Activated naive CD4-positive, alpha-beta T cell treated with anti-CD3 and anti-CD28 coated beads, Interleukin-2, amount 50 U/mL, for 72 hours (primary cell): ENCODE measurements at regions not wholly inside any gene's neighbourhood (a gene's known extent, or its start where the extent isn't known, plus 50 kb on each side); places are given as distances from the start of the nearest gene placed in this dataset.
"Not testable (repeated sequence)": the region's sequence is repeated elsewhere in the genome, so short reads cannot be mapped to it uniquely, and the experiment has no call there.

Experiments
- ATAC-seq, 2 donors: fragments of 150-1000 bp; cut with Tn5 transposase; 2 replicates each; pipeline ENCODE4 v1.10.0; 2021; ENCODE audit warnings: mild to moderate bottlenecking in 2 of 2, moderate library complexity in 2 of 2
- DNase-seq, 2 donors: peaks; one replicate each; pipeline ENCODE4 v3.0.0; 2021 to 2022; ENCODE audit warnings: low spot score in 2 of 2
- H3K27ac Mint-ChIP-seq, 2 donors: one replicate each; pipeline ENCODE4 v1.8.0; 2022; ENCODE audit warnings: mild to moderate bottlenecking in 2 of 2, mixed read lengths in 2 of 2
- H3K36me3 Mint-ChIP-seq, 2 donors: one replicate each; pipeline ENCODE4 v1.8.0; 2022; ENCODE audit warnings: mixed read lengths in 2 of 2
- H3K9me3 Mint-ChIP-seq, 2 donors: one replicate each; pipeline ENCODE4 v1.8.0; 2022; ENCODE audit warnings: mixed read lengths in 2 of 2

DNA sequence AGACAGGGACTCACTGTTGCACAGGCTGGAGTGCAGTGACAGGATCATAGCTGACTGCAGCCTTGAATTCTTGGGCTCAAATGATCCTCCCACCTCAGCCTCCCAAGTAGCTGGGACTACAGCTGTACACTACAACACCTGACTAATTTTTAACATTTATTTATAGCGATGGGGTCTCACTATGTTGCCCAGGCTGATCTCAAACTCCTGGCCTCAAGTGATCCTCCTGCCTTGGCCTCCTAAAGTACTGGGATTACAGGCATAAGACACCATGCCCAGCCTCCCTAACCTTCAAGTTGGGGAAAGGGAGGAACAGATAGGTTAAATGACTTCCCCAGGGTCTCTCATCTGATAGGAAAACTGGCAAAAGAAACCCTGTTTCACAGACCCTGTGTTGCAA is 919.5 kb downstream of the TYW1 start:
- H3K36me3 Mint-ChIP-seq, result peaks cover 12 to 22% of the 10 kb centered on the region in 2 donors
- H3K27ac Mint-ChIP-seq, ATAC-seq, DNase-seq: not testable (repeated sequence)
- peaks cover 37 to 41% of the 10 kb centered on the region in 2 donors for H3K9me3 Mint-ChIP-seq

- H3K9me3 Mint-ChIP-seq, result peaks cover 36 to 40% of the 10 kb centered on the region in 2 donors
These were observed 920.2 kb downstream of the TYW1 start for GRCh38 chr7:67916571-67917436.

GRCh38 chr7:67917437-67917755 is 920.8 kb downstream of the TYW1 start:
- DNase-seq (no peak), ATAC-seq (no peak)
- H3K27ac Mint-ChIP-seq, result no peak overlapping the region
- peaks cover 12 to 31% of the 10 kb centered on the region in 2 donors for H3K36me3 Mint-ChIP-seq
- H3K9me3 Mint-ChIP-seq, result peaks cover 36 to 40% of the 10 kb centered on the region in 2 donors

More at GRCh38 chr7:67916571-67917436, 920.2 kb downstream of the TYW1 start:
- DNase-seq, result no peak
- no peak for ATAC-seq
- peaks cover 12 to 25% of the 10 kb centered on the region in 2 donors for H3K36me3 Mint-ChIP-seq
- no peak overlapping the region for H3K27ac Mint-ChIP-seq

DNA sequence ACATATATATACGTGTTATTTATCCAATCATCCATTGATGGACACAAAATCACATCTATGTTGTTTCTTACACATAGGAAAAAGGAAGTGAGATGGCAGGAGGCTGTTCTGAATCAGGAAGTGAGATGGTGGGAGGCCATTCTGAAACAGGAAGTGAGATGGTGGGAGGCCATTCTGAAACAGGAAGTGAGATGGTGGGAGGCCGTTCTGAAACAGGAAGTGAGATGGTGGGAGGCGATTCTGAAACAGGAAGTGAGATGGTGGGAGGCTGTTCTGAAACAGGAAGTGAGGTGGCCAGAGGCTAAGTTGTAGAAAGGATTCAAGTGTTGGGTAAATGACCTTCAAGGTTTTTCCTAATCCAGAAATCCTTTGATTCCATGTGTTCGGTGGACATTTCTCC is 921.5 kb downstream of the TYW1 start:
- H3K9me3 Mint-ChIP-seq, result peaks cover 36 to 40% of the 10 kb centered on the region in 2 donors
- peaks cover 12 to 34% of the 10 kb centered on the region in 2 donors for H3K36me3 Mint-ChIP-seq
- DNase-seq (no peak), ATAC-seq (no peak)
- no peak overlapping the region for H3K27ac Mint-ChIP-seq

- peaks cover 7 to 25% of the 10 kb centered on the region in 2 donors for H3K36me3 Mint-ChIP-seq
- H3K9me3 Mint-ChIP-seq, result peaks cover 24 to 29% of the 10 kb centered on the region in 2 donors
- no peak for DNase-seq
- no peak overlapping the region for H3K27ac Mint-ChIP-seq
- no peak for ATAC-seq
These were observed 926.7 kb downstream of the TYW1 start for GRCh38 chr7:67923286-67923685.

DNA sequence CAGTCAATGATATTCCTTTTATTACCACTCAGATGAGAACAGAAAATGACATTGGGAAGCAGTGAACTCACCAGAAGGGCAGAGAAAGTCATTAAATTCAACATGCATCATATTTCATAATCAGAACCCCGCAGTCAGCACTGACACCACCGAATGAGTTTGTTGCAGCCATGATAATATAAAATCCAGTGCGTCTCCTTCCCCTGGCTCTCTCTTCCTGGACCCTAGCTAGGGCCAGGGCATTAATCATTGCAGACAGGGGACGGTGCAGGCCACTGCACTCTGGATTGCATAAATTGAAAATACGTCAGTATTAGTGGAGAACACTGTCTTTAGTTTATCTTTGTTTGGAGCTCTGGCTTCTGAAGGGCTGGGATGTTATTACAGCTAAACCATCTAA is 931.5 kb downstream of the TYW1 start:
- peaks cover 16 to 17% of the 10 kb centered on the region in 2 donors for H3K9me3 Mint-ChIP-seq
- H3K27ac Mint-ChIP-seq, result no peak overlapping the region

DNA sequence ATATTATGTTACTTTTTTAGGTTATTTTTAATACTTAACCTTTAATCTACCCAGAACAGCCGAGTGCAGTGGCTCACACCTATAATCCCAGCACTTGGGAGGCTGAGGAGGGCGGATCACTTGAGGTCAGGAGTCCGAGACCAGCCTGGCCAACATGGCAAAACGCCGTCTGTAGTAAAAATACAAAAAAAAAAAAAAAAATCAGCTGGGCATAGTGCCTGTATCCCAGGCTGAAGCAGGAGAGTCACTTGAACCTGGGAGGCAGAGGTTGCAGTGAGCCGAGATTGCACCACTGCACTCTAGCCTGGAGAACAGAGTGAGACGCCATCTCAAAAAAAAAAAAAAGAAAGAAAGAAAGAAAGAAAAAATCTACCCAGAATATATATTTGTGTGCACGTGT is 939.8 kb downstream of the TYW1 start:
- not testable (repeated sequence) for ATAC-seq, H3K27ac Mint-ChIP-seq

More for the DNA sequence above, 931.5 kb downstream of the TYW1 start:
- H3K36me3 Mint-ChIP-seq, result peaks cover 0 to 5% of the 10 kb centered on the region in 2 donors
- DNase-seq, result no peak
- no peak for ATAC-seq

DNA sequence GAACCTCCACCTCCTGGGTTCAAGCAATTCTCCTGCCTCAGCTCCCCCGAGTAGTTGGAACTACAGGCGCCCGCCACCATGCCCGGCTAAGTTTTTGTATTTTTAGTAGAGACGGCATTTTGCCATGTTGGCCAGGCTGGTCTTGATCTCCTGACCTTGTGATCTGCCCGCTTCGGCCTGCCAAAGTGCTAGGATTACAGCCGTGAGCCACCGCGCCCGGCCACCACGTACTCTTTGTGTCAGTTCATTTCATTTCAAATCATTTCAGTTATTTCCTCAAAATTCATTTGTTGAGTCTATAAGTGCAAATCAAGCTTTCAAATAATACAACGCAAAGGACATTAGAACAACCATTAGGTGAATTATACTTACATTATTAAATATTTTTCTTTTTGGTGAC is 943.8 kb downstream of the TYW1 start:
- H3K9me3 Mint-ChIP-seq, result peaks cover 12 to 14% of the 10 kb centered on the region in 2 donors
- peaks cover 4 to 5% of the 10 kb centered on the region in 2 donors for H3K36me3 Mint-ChIP-seq
- no peak overlapping the region for H3K27ac Mint-ChIP-seq
- DNase-seq (no peak), ATAC-seq (no peak)

More for the DNA sequence above, 939.8 kb downstream of the TYW1 start:
- DNase-seq, H3K9me3 Mint-ChIP-seq, H3K36me3 Mint-ChIP-seq: not testable (repeated sequence)

- DNase-seq (no peak), ATAC-seq (no peak)
- Mint-ChIP-seq H3K36me3 (peaks cover 4 to 5% of the 10 kb centered on the region in 2 donors), H3K27ac (no peak overlapping the region), H3K9me3 (peaks cover 17 to 21% of the 10 kb centered on the region in 2 donors)
These were observed 950.6 kb downstream of the TYW1 start for GRCh38 chr7:67947191-67947590.

DNA sequence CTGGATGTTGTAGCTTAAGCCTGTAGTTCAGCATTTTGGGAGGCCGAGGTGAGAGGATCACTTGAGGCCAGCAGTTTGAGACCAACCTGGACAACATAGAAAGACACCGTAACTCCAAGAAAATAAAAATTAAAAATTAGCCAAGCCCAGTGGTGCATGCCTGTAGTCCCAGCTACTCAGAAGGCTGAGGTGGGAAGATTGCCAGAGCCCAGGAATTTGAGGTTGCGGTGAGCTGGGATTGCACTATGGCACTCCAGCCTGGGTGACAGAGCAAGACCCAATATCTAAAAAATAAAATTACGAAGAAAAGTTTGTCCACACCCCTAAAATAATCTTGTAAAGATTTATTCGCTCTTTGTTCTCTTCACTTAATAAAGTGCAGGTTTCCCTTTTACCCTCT is 951.0 kb downstream of the TYW1 start:
- Mint-ChIP-seq H3K27ac (no peak overlapping the region), H3K9me3 (peaks cover 17 to 21% of the 10 kb centered on the region in 2 donors), H3K36me3 (peaks cover 4 to 5% of the 10 kb centered on the region in 2 donors)
- DNase-seq, result no peak
- ATAC-seq, result no peak

GRCh38 chr7:67950321-67951083 is 953.9 kb downstream of the TYW1 start:
- ATAC-seq (no peak), DNase-seq (no peak)
- H3K9me3 Mint-ChIP-seq, result peaks cover 13 to 19% of the 10 kb centered on the region in 2 donors
- peaks cover 0 to 4% of the 10 kb centered on the region in 2 donors for H3K36me3 Mint-ChIP-seq
- H3K27ac Mint-ChIP-seq, result no peak overlapping the region

DNA sequence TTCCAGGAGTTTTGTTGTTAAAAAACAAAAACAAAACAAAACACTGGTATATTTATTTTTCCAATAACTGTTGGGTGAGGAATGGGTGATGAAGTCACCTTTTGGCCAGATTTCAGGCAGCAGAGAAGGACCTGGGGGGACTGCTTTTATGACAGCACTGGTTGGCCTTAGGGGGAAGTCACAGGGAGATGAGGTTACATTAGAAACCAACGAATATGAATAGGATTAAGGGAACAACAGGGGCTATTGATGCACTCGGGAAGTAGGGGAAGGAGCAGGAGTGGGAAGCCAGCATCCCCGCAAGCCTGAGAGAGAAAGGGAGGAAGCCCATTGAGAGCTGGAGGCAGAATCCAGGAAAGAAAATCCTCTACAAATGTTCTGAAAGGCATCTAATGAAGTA is 958.4 kb downstream of the TYW1 start:
- Mint-ChIP-seq H3K36me3 (peaks cover 4 to 5% of the 10 kb centered on the region in 2 donors), H3K9me3 (peaks cover 18 to 21% of the 10 kb centered on the region in 2 donors), H3K27ac (no peak overlapping the region)
- ATAC-seq (no peak), DNase-seq (no peak)

GRCh38 chr7:67962863-67963262 is 966.2 kb downstream of the TYW1 start:
- Mint-ChIP-seq H3K36me3 (peaks cover 0 to 5% of the 10 kb centered on the region in 2 donors), H3K27ac (no peak overlapping the region), H3K9me3 (peaks cover 14 to 15% of the 10 kb centered on the region in 2 donors)
- no peak for ATAC-seq
- DNase-seq, result no peak

- Mint-ChIP-seq H3K9me3 (peaks cover 15 to 17% of the 10 kb centered on the region in 2 donors), H3K27ac (peak overlapping the region in 1 of 2 donors; percentile 29), H3K36me3 (peaks cover 0 to 7% of the 10 kb centered on the region in 2 donors)
- ATAC-seq, result no peak
- no peak for DNase-seq
These were observed 979.9 kb downstream of the TYW1 start for GRCh38 chr7:67976490-67976889.

- H3K36me3 Mint-ChIP-seq, result peaks cover 0 to 7% of the 10 kb centered on the region in 2 donors
- ATAC-seq (no peak), DNase-seq (no peak)
- peaks cover 17 to 22% of the 10 kb centered on the region in 2 donors for H3K9me3 Mint-ChIP-seq
- H3K27ac Mint-ChIP-seq, result no peak overlapping the region
These were observed 986.9 kb downstream of the TYW1 start for GRCh38 chr7:67983486-67983885.

DNA sequence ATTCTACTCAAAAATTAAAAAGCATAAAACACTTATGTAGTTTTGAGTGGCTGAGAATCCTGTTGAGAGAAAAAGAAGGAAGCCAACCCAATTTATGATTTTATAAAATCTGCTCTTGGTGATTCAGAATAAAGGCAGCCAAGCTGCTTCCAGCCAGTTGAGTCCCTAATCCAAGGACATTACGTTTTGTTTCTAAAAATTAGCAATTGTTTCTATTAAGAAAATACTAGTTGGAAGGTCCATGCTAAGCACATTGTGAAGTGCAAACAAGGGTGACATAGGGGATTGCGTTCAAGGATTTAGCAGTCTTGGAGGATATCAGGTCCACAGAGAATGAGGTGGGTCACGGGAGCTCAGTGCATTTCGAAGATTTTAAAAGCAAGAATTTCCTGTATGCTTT is 987.7 kb downstream of the TYW1 start:
- DNase-seq (no peak), ATAC-seq (no peak)
- Mint-ChIP-seq H3K36me3 (peaks cover 0 to 7% of the 10 kb centered on the region in 2 donors), H3K27ac (no peak overlapping the region), H3K9me3 (peaks cover 17 to 22% of the 10 kb centered on the region in 2 donors)

DNA sequence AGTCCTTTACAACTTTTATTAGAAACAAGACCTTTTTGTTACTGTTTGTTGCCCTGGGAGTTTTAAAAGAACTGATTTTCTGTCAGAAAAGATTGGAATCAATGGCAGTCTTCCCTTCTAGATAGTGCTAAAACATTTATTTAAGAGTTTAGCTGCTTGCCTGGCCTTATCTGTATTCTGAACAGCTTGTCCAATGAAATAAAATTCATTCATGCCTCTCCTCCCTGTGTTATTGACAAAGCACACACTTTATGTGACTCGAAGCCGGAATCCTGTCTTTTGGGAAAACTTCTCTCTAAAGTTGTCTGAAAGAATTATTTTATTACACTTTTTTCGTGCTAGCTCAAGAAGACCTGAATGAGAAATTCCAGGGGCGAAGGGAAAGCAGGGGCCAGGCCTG is 992.5 kb downstream of the TYW1 start:
- H3K9me3 Mint-ChIP-seq, result peaks cover 5 to 14% of the 10 kb centered on the region in 2 donors
- ATAC-seq (no peak), DNase-seq (no peak)
- peaks cover 0 to 6% of the 10 kb centered on the region in 2 donors for H3K36me3 Mint-ChIP-seq
- H3K27ac Mint-ChIP-seq, result no peak overlapping the region
